ENCODE measurements at regions not wholly inside any gene's neighbourhood (a gene's known extent, or its start where the extent isn't known, plus 50 kb on each side); places are given as distances from the start of the nearest gene placed in this dataset.
A peak's percentile ranks its signal among the peaks of the same experiment; 100 is the strongest.

DNA sequence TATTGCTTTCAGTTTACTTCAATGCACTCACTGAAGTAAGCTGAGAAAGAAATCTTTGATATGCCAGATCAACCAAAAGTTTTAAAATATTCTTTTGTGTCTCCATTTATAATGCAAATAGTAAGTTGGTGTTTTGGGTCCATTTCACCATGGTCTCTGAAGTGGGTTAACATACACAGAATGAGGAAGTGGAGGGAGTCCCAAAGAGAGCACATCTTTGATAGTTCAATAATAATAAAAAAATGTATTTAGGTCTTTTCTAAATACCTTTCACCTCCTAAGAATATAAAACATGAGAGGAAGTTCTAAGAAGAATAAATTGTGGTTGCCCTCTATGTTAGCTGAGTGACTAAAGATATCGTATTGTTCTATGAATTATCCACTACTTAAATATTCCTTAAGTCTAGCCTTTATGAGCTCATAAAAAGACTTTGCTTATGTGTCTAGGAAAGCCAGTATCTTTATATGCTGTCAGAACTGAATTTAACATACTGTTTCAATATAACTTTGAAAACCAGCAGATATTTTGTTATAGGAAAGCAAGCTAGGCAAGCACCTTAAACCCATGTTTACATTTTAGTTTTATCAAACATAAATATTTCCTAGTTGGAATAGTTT, 148.7 kb upstream of the ZEB2 start:
- Histone ChIP-seq H3K4me3 (replicated peaks; ENCODE audit: insufficient read depth, low read length) (no peak overlapping the region), H3K27ac (replicated peaks) (no peak overlapping the region)
- no peak for TF ChIP-seq REST (IDR thresholded peaks at IDR 0.05; ENCODE audit: insufficient replicate concordance, low read depth)
- no peak for TF ChIP-seq POLR2AphosphoS5 (IDR thresholded peaks at IDR 0.05; ENCODE audit: low read depth)
- no peak for TF ChIP-seq CTCF (IDR thresholded peaks at IDR 0.05; ENCODE audit: insufficient read depth, low read length)
- peak; percentile 79 for TF ChIP-seq SPI1 (IDR thresholded peaks at IDR 0.05; ENCODE audit: borderline replicate concordance, low read depth)
- TF ChIP-seq GABPA (IDR thresholded peaks at IDR 0.05; ENCODE audit: low read depth), result no peak

GRCh38 chr2:144666032-144666431, 146.1 kb upstream of the ZEB2 start:
- TF ChIP-seq GABPA (IDR thresholded peaks at IDR 0.05; ENCODE audit: low read depth) (no peak), SPI1 (IDR thresholded peaks at IDR 0.05; ENCODE audit: borderline replicate concordance, low read depth) (peak; percentile 55; the same call in 1 of the 2 replicates)
- Histone ChIP-seq H3K27me3 (ENCODE audit: insufficient read depth, poor library complexity, severe bottlenecking) (no peaks in the 10 kb centered on the region), H3K4me3 (replicated peaks; ENCODE audit: insufficient read depth, low read length) (no peak overlapping the region), H3K27ac (replicated peaks) (peak overlapping the region; percentile 50)
- peak; percentile 54 to 67 for DNase-seq (ENCODE audit: low read depth in 1 of 2, low spot score in 1 of 2)

More for the DNA sequence above, 148.7 kb upstream of the ZEB2 start:
- no peak for DNase-seq (ENCODE audit: low read depth in 1 of 2, low spot score in 1 of 2)
- no peaks in the 10 kb centered on the region for H3K27me3 ChIP-seq (ENCODE audit: insufficient read depth, poor library complexity, severe bottlenecking)

DNA sequence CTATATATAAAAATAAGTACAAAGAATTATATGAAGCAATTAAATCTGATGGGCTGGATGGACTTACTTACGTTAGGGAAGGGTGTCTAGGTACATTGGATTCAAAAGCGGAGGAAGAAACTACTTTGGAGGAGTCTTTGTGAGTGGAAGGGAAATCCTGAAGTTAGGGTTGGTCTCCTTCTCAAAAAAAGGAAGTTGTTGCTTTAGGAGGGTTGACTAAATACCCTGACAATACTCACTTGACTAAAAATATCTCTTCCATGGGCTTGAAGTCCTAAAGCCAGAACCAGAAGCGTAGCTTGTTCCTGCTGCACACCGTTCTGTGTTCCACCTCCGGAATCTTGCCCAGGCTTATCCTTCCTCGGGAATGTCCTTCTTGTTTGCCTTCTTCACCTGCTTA, 143.3 kb upstream of the ZEB2 start:
- no peak for TF ChIP-seq SPI1 (IDR thresholded peaks at IDR 0.05; ENCODE audit: borderline replicate concordance, low read depth)
- TF ChIP-seq REST (IDR thresholded peaks at IDR 0.05; ENCODE audit: insufficient replicate concordance, low read depth), result no peak
- TF ChIP-seq POLR2AphosphoS5 (IDR thresholded peaks at IDR 0.05; ENCODE audit: low read depth), result no peak
- TF ChIP-seq GABPA (IDR thresholded peaks at IDR 0.05; ENCODE audit: low read depth), result no peak
- no peak for TF ChIP-seq CTCF (IDR thresholded peaks at IDR 0.05; ENCODE audit: insufficient read depth, low read length)
- no peak for DNase-seq (ENCODE audit: low read depth in 1 of 2, low spot score in 1 of 2)

DNA sequence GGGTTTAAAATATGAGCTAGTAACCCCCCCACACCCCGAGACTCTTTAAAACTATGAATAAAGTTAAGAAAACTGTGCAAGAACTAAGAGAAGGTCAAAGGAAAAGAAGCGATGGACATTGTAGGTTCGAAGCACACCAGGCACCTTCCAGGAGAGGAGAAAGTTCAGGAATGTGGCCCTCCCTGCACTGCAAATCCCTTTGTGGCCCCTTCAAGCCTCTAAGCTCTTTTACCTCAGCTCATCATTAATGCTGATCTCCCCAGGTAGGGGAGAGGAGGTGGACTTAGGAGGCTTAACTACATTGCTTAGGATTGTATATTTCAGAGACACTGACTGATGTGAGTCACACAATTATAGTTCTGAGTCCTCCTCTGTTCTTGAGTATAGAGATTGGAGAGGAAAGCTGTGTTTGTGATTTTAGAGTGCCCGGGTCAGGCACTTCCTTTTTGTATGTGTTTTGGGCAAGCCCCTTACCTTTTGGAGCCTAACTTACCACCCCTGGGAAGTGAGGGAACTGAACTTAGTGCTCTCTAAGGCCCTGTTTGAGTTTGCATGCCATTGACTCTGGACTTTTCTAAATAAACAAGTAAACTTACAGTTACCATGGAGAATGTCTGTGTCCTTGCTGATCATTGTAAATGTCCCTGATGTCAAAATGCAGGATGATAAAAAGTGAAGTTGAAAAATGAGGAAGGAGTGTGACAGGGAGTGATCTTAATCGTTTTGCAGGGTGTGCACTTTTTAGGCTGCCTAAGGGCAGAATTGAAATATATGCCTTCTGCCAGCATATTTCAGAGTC, 140.8 kb upstream of the ZEB2 start:
- TF ChIP-seq GABPA (IDR thresholded peaks at IDR 0.05; ENCODE audit: low read depth) (0 out of 2 replicates have a peak, but pooled peaks have one; percentile 31), SPI1 (IDR thresholded peaks at IDR 0.05; ENCODE audit: borderline replicate concordance, low read depth) (peak; percentile 82), POLR2AphosphoS5 (IDR thresholded peaks at IDR 0.05; ENCODE audit: low read depth) (no peak), CTCF (IDR thresholded peaks at IDR 0.05; ENCODE audit: insufficient read depth, low read length) (no peak), REST (IDR thresholded peaks at IDR 0.05; ENCODE audit: insufficient replicate concordance, low read depth) (peak; percentile 21)
- H3K4me3 ChIP-seq (replicated peaks; ENCODE audit: insufficient read depth, low read length), result no peak overlapping the region
- peak in 1 of 2 experiments; percentile 61 for DNase-seq (ENCODE audit: low read depth in 1 of 2, low spot score in 1 of 2)
- H3K27ac ChIP-seq (replicated peaks), result peak overlapping the region; percentile 77
- H3K27me3 ChIP-seq (ENCODE audit: insufficient read depth, poor library complexity, severe bottlenecking), result no peaks in the 10 kb centered on the region

More for the DNA sequence above, 143.3 kb upstream of the ZEB2 start:
- Histone ChIP-seq H3K4me3 (replicated peaks; ENCODE audit: insufficient read depth, low read length) (no peak overlapping the region), H3K27ac (replicated peaks) (peak overlapping the region; percentile 52), H3K27me3 (ENCODE audit: insufficient read depth, poor library complexity, severe bottlenecking) (no peaks in the 10 kb centered on the region)

All from HL-60 (cell line).